HCT116 (cell line): ENCODE measurements at regions not wholly inside any gene's neighbourhood (a gene's known extent, or its start where the extent isn't known, plus 50 kb on each side); places are given as distances from the start of the nearest gene placed in this dataset.

Source experiments
- ATAC-seq: fragments of 200-7000 bp; cut with Tn5 transposase; 2 replicates; pipeline ENCODE4 v1.9.1; 2020; ENCODE audit warnings: mild to moderate bottlenecking, moderate library complexity
- BruUV-seq: library from RNA; stranded (reverse); fragments of 400-500 nt; replicated peaks from 2 replicates; lab custom pipeline; 2021; lab: Mats Ljungman, UMichigan
- CTCF ChIA-PET: fragments of 300-600 bp; sonication (Branson Sonifier 250); formaldehyde crosslinking; loops from one replicate; lab custom pipeline; 2021; ENCODE audit warnings: antibody characterized with exemption; lab: Charles Lee
- POLR2A ChIA-PET: fragments of 300-600, 350-600 bp; sonication (Branson Sonifier 250); formaldehyde crosslinking; loops from one replicate; lab custom pipeline; 2021; ENCODE audit warnings: antibody characterized with exemption; lab: Charles Lee
- RAD21 ChIA-PET, 2 experiments: fragments of 300-600 bp; sonication (Branson Sonifier 250); formaldehyde crosslinking; loops; one replicate each; lab custom pipeline; 2023; ENCODE audit warnings: low total read pairs in 2 of 2; ENCODE audit not compliant: uncharacterized antibody in 2 of 2, unreplicated experiment in 2 of 2, low non-redundant PET in 1 of 2; lab: Charles Lee
- DNase-seq: peaks from one replicate; pipeline ENCODE4 v3.0.0-alpha.2; 2010; ENCODE audit warnings: low read depth, low spot score
- H2AFZ ChIP-seq: fragments of 200-600 bp; shearing (Covaris generic), sonication (generic); 2 replicates; pipeline ENCODE4 v1.6.1; 2017; ENCODE audit warnings: low read depth, mixed run types, mixed read lengths, antibody characterized with exemption, low read length; ENCODE audit not compliant: poor library complexity, severe bottlenecking
- H3K27ac ChIP-seq: 2 replicates; pipeline ENCODE4 v1.5.1; 2012; ENCODE audit warnings: low read depth, low read length
- H3K27me3 ChIP-seq: fragments of 200-600 bp; sonication (generic); 2 replicates; pipeline ENCODE4 v1.6.1; 2016; ENCODE audit warnings: mixed run types, low read length, mixed read lengths; ENCODE audit not compliant: insufficient read depth
- H3K36me3 ChIP-seq, 2 experiments: fragments of 200-500 bp in 1 of 2; fragments of 200-600 bp in 1 of 2; sonication (Bioruptor generic) in 1 of 2; sonication (generic) in 1 of 2; 2 replicates each; pipeline versions ENCODE4 v1.5.1 to v1.6.1; 2014 to 2016; ENCODE audit warnings: low read length in 2 of 2, inconsistent platforms in 1 of 2, mixed read lengths in 1 of 2, mixed run types in 1 of 2; ENCODE audit not compliant: insufficient read depth in 2 of 2, control insufficient read depth in 1 of 2
- H3K4me1 ChIP-seq, 2 experiments: fragments of 200-600 bp in 1 of 2; sonication (generic) in 1 of 2; 2 replicates each; pipeline versions ENCODE4 v1.5.1 to v1.6.1; 2012 to 2017; ENCODE audit warnings: low read length in 2 of 2, inconsistent platforms in 1 of 2, mild to moderate bottlenecking in 1 of 2, mixed read lengths in 1 of 2, mixed run types in 1 of 2, moderate library complexity in 1 of 2; ENCODE audit not compliant: insufficient read depth in 2 of 2, control insufficient read depth in 1 of 2
- H3K4me2 ChIP-seq: fragments of 200-600 bp; sonication (generic); 2 replicates; pipeline ENCODE4 v1.6.1; 2017; ENCODE audit warnings: mixed run types, low read length, mixed read lengths
- H3K4me3 ChIP-seq, 2 experiments: fragments of 200-600 bp in 1 of 2; sonication (generic) in 1 of 2; replicated peaks in 1 of 2; 2 replicates each; pipeline ENCODE4 v1.5.1; 2011 to 2016; ENCODE audit warnings: low read length in 2 of 2, control low read depth in 1 of 2, low read depth in 1 of 2, mild to moderate bottlenecking in 1 of 2, mixed read lengths in 1 of 2, mixed run types in 1 of 2
- H3K79me2 ChIP-seq: fragments of 200-600 bp; sonication (generic); 2 replicates; pipeline ENCODE4 v1.6.1; 2017; ENCODE audit warnings: mild to moderate bottlenecking, mixed run types, low read length, moderate library complexity, mixed read lengths; ENCODE audit not compliant: insufficient read depth
- H3K9ac ChIP-seq: fragments of 200-600 bp; sonication (generic); 2 replicates; pipeline ENCODE4 v1.6.1; 2016; ENCODE audit warnings: low read length, mixed read lengths
- H3K9me2 ChIP-seq: fragments of 200-600 bp; sonication (generic), shearing (Covaris generic); 2 replicates; pipeline ENCODE4 v1.6.1; 2017; ENCODE audit warnings: mixed run types, mild to moderate bottlenecking, moderate library complexity; ENCODE audit not compliant: insufficient read depth
- H3K9me3 ChIP-seq, 2 experiments: fragments of 200-500 bp in 1 of 2; fragments of 200-600 bp in 1 of 2; sonication (Bioruptor generic) in 1 of 2; sonication (generic) in 1 of 2; 2 replicates each; pipeline ENCODE4 v1.6.1; 2014 to 2017; ENCODE audit warnings: low read length in 2 of 2, mixed read lengths in 2 of 2, inconsistent platforms in 1 of 2, low read depth in 1 of 2, mild to moderate bottlenecking in 1 of 2, mixed run types in 1 of 2, moderate library complexity in 1 of 2; ENCODE audit not compliant: control insufficient read depth in 1 of 2, insufficient read depth in 1 of 2
- H4K20me1 ChIP-seq: fragments of 200-600 bp; sonication (generic), shearing (Covaris generic); 2 replicates; pipeline ENCODE4 v1.6.1; 2017; ENCODE audit warnings: mixed run types, mild to moderate bottlenecking, moderate library complexity; ENCODE audit not compliant: insufficient read depth
- CBX3 ChIP-seq: IDR thresholded peaks from 2 replicates; pipeline ENCODE4 v1.6.1; 2012; ENCODE audit warnings: low read depth
- CEBPB ChIP-seq: IDR thresholded peaks from 2 replicates; pipeline ENCODE4 v1.6.1; 2012; ENCODE audit warnings: low read depth
- EGR1 ChIP-seq: IDR thresholded peaks from 2 replicates; pipeline ENCODE4 v1.6.1; 2012; ENCODE audit warnings: low read depth
- EZH2 ChIP-seq: fragments of 200-600 bp; sonication (generic); IDR thresholded peaks from 2 replicates; pipeline ENCODE4 v1.6.1; 2017; ENCODE audit warnings: antibody characterized with exemption, mixed run types
- EZH2phosphoT487 ChIP-seq: fragments of 200-600 bp; IDR thresholded peaks from 2 replicates; pipeline ENCODE4 v1.6.1; 2018; ENCODE audit warnings: antibody characterized with exemption, borderline replicate concordance
- FOSL1 ChIP-seq: IDR thresholded peaks from 2 replicates; pipeline ENCODE4 v1.6.1; 2012; ENCODE audit warnings: low read depth
- JUND ChIP-seq: IDR thresholded peaks from 2 replicates; pipeline ENCODE4 v1.6.1; 2012
- POLR2A ChIP-seq: IDR thresholded peaks from 2 replicates; pipeline ENCODE4 v1.7.0; 2011; ENCODE audit warnings: borderline replicate concordance; ENCODE audit not compliant: insufficient read depth, insufficient read length; ENCODE audit errors: extremely low read depth
- POLR2AphosphoS5 ChIP-seq: IDR thresholded peaks from 2 replicates; pipeline ENCODE4 v1.6.1; 2011; ENCODE audit warnings: mild to moderate bottlenecking, low read depth, low read length, moderate library complexity
- SP1 ChIP-seq: IDR thresholded peaks from 2 replicates; pipeline ENCODE4 v1.6.1; 2012; ENCODE audit warnings: low read depth
- SRF ChIP-seq: IDR thresholded peaks from 2 replicates; pipeline ENCODE4 v1.6.1; 2012; ENCODE audit warnings: low read depth
- TCF7L2 ChIP-seq: IDR thresholded peaks from 2 replicates; pipeline ENCODE4 v1.7.0; 2011; ENCODE audit warnings: borderline replicate concordance, inconsistent platforms; ENCODE audit not compliant: insufficient read depth, insufficient read length; ENCODE audit errors: extremely low read depth
- YY1 ChIP-seq: IDR thresholded peaks from 2 replicates; pipeline ENCODE4 v1.6.1; 2011; ENCODE audit warnings: low read length, low read depth, moderate library complexity, mild to moderate bottlenecking; ENCODE audit not compliant: insufficient replicate concordance; ENCODE audit errors: extremely low read depth
- ZFX ChIP-seq: fragments of 450-650 bp; IDR thresholded peaks from 2 replicates; pipeline ENCODE4 v1.6.1; 2017
- intact Hi-C: fragments of 100-400 bp; cut with micrococcal nuclease; formaldehyde crosslinking; loops from 2 replicates; pipeline ENCODE4 v1.10.0; 2022
- TF ChIP-seq, protein P1 (sequence below): IDR thresholded peaks from 2 replicates; pipeline ENCODE4 v1.6.1; 2012
- TF ChIP-seq, protein P2 (sequence below): IDR thresholded peaks from 2 replicates; pipeline ENCODE4 v1.6.1; 2012; ENCODE audit warnings: low read depth
- TF ChIP-seq, protein P3 (sequence below): IDR thresholded peaks from 2 replicates; pipeline ENCODE4 v1.6.1; 2012

DNA sequence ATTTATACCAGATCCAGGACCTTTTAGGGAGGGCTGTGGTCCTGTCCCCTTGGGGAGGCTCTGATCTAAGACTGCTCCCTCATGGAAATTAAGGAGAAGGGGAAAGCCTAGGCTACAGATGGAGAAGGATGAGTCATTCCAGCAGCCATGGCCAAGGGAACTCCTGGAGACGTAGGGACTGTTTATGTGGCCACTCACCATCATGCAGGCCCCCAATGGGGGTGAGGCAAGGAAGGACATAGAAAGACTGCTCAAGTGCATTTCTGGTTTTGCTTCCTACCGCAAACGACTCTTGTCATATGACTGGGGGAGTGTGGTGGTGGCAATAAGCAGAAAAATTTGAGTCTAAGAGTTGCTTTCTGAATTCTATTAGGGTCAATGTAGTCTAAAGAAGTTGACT lies 54.0 kb upstream of the CYP1B1 start:
- ChIA-PET CTCF (no interaction called here), RAD21 (no interaction called here), POLR2A (no interaction called here)
- Histone ChIP-seq H3K27me3 (no peaks in the 10 kb centered on the region), H3K4me3 (no peak overlapping the region), H4K20me1 (no peaks in the 10 kb centered on the region), H3K36me3 (no peaks in the 10 kb centered on the region), H3K9me2 (no peaks in the 10 kb centered on the region), H3K27ac (no peak overlapping the region), H2AFZ (no peak overlapping the region), H3K9ac (no peak overlapping the region), H3K79me2 (no peaks in the 10 kb centered on the region), H3K4me1 (no peaks in the 10 kb centered on the region), H3K4me2 (no peak overlapping the region), H3K9me3 (no peaks in the 10 kb centered on the region; a peak in 1 of 4 replicates)
- ATAC-seq (no peak), DNase-seq (no peak)
- BruUV-seq, result no TSS peak
- intact Hi-C loops, result no loop called here
- no peak for TF ChIP-seq CBX3
- no peak for TF ChIP-seq POLR2AphosphoS5
- TF ChIP-seq EZH2phosphoT487, result no peak
- TF ChIP-seq FOSL1, result no peak
- TF ChIP-seq TCF7L2, result no peak

DNA sequence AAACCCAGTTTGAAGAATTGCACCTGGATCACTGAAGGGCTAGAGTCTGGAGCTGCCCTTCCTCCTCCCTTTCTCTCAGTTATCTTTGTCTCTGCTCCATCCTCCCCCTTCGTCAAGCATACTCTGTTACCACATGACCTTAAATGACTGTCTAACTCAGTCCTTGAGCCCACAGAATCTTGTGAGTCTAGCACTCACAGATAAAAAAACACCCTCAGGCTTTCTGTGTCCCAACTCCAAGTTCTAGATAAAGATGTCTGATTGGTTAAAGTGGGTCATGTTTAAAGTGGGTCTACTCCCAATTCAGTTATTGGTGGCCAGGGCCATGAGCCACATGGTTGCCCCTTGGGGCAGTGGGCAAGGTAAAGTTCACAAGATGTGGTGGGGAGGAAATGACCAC lies 53.5 kb upstream of the CYP1B1 start:
- Histone ChIP-seq H3K9ac (no peak overlapping the region), H4K20me1 (no peaks in the 10 kb centered on the region), H3K4me1 (no peaks in the 10 kb centered on the region), H2AFZ (no peak overlapping the region), H3K9me2 (no peaks in the 10 kb centered on the region), H3K36me3 (no peaks in the 10 kb centered on the region), H3K27me3 (no peaks in the 10 kb centered on the region), H3K27ac (no peak overlapping the region), H3K4me2 (no peak overlapping the region), H3K79me2 (no peaks in the 10 kb centered on the region), H3K4me3 (no peak overlapping the region), H3K9me3 (no peaks in the 10 kb centered on the region; a peak in 1 of 4 replicates)
- ATAC-seq (no peak), DNase-seq (no peak)
- ChIA-PET POLR2A (no interaction called here), RAD21 (no interaction called here), CTCF (no interaction called here)
- intact Hi-C loops, result no loop called here
- BruUV-seq, result no TSS peak
- TF ChIP-seq SP1, result no peak
- no peak for TF ChIP-seq POLR2A
- no peak for TF ChIP-seq YY1
- no peak for TF ChIP-seq SRF
- TF ChIP-seq EGR1, result no peak
- TF ChIP-seq ZFX, result no peak
- TF ChIP-seq EZH2phosphoT487, result no peak
- TF ChIP-seq, protein P1, sequence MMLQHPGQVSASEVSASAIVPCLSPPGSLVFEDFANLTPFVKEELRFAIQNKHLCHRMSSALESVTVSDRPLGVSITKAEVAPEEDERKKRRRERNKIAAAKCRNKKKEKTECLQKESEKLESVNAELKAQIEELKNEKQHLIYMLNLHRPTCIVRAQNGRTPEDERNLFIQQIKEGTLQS, result no peak
- TF ChIP-seq CBX3, result no peak
- no peak for TF ChIP-seq CEBPB
- TF ChIP-seq, protein P2, sequence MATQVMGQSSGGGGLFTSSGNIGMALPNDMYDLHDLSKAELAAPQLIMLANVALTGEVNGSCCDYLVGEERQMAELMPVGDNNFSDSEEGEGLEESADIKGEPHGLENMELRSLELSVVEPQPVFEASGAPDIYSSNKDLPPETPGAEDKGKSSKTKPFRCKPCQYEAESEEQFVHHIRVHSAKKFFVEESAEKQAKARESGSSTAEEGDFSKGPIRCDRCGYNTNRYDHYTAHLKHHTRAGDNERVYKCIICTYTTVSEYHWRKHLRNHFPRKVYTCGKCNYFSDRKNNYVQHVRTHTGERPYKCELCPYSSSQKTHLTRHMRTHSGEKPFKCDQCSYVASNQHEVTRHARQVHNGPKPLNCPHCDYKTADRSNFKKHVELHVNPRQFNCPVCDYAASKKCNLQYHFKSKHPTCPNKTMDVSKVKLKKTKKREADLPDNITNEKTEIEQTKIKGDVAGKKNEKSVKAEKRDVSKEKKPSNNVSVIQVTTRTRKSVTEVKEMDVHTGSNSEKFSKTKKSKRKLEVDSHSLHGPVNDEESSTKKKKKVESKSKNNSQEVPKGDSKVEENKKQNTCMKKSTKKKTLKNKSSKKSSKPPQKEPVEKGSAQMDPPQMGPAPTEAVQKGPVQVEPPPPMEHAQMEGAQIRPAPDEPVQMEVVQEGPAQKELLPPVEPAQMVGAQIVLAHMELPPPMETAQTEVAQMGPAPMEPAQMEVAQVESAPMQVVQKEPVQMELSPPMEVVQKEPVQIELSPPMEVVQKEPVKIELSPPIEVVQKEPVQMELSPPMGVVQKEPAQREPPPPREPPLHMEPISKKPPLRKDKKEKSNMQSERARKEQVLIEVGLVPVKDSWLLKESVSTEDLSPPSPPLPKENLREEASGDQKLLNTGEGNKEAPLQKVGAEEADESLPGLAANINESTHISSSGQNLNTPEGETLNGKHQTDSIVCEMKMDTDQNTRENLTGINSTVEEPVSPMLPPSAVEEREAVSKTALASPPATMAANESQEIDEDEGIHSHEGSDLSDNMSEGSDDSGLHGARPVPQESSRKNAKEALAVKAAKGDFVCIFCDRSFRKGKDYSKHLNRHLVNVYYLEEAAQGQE, result no peak
- TF ChIP-seq EZH2, result no peak
- TF ChIP-seq JUND, result no peak
- TF ChIP-seq, protein P3, sequence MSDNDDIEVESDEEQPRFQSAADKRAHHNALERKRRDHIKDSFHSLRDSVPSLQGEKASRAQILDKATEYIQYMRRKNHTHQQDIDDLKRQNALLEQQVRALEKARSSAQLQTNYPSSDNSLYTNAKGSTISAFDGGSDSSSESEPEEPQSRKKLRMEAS, result no peak
- no peak for TF ChIP-seq POLR2AphosphoS5
